CD4-positive, alpha-beta T cell treated with Interleukin-2 at 100 ng/mL for 4 hours (primary cell): ENCODE measurements at regions not wholly inside any gene's neighbourhood (a gene's known extent, or its start where the extent isn't known, plus 50 kb on each side); places are given as distances from the start of the nearest gene placed in this dataset.
A peak's percentile ranks its signal among the peaks of the same experiment; 100 is the strongest.
"Not testable (repeated sequence)": the region's sequence is repeated elsewhere in the genome, so short reads cannot be mapped to it uniquely, and the experiment has no call there.

Source experiments
- DNase-seq: peaks from one replicate; pipeline ENCODE4 v3.0.0-alpha.2; 2020; ENCODE audit warnings: low spot score

DNA sequence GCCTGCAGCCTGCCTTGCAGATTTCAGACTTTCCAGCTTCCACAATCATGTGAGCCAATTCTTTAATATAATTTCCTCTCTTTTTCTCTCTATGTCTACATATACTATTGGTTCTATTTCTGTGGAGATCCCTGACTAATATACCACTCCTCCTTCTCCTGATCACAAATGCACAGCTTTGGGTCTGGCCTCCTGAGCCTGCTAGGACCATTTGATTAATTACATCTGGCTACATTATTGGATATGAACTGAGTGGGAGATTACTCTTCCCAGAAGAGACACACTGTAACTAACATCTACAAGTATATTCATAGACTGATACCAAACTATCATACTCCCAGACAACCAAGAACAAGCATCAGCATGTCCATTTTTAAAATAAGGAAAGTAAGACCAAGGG lies 188.9 kb upstream of the LMCD1 start:
- no peak for DNase-seq

GRCh38 chr3:8313560-8314267 lies 187.9 kb upstream of the LMCD1 start:
- DNase-seq, result no peak

DNA sequence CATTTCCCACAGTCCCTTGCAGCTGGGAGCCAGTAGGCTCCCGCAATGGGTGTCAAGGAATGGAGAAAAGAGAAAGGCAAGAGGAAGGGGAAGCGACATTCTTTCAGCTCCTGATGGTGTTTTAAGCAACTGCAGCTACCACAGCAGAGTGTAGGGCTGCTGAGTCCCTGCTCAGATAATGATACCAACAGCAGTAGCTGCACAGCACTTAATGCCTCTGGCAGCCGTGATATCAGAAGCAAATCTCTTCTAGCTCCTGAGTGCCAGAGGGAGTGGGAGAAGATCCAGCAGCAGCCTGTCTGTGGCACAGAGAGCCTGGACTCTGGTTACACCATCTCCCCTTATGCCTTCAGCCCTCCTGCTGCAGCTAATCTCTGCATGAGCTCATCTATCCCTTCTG lies 186.1 kb upstream of the LMCD1 start:
- not testable (repeated sequence) for DNase-seq

DNA sequence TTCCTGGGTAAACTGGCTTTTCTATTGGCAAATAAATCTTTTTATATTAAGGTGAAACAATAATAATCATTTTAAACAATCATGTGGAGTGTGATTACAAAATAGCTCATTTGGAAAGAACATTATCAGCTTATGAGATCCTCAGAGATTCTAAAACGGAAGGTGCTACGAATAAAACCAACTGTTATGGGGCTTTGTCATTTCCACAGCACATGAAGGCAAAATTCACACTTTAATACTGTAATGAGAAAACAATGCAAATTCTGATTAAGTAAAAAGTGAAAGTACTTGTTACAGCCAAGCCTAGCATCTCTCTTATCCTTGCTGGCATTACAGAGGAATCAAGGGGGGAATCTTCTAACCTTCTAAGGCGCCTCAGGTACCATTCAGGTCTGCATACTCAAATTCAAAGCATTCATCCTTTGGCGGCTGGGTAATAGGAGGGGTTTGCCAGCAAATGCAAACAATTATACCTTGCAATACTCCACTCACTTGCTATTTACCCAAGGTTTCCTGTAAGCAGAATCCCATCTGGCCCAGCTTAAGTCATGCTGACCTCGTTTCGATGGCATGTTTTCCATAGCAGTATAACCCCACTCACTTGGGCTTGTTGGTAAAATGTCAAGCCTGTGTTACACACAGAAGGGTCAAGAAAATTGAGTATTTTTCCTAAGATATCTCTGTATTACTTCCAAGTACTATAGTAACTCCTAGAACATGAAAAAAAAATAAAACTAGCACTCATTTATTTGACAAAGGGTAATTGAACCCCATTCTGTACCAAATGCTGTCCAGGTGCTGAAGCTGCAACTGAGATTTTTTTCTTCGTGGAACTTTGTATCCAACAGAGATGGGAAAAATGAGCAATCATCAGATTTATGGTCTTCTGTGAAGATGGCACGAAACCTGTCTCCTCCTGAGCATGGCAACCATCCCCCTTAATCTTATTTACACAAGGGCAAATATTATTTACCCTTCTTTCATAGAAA lies 183.7 kb upstream of the LMCD1 start:
- DNase-seq, result no peak

DNA sequence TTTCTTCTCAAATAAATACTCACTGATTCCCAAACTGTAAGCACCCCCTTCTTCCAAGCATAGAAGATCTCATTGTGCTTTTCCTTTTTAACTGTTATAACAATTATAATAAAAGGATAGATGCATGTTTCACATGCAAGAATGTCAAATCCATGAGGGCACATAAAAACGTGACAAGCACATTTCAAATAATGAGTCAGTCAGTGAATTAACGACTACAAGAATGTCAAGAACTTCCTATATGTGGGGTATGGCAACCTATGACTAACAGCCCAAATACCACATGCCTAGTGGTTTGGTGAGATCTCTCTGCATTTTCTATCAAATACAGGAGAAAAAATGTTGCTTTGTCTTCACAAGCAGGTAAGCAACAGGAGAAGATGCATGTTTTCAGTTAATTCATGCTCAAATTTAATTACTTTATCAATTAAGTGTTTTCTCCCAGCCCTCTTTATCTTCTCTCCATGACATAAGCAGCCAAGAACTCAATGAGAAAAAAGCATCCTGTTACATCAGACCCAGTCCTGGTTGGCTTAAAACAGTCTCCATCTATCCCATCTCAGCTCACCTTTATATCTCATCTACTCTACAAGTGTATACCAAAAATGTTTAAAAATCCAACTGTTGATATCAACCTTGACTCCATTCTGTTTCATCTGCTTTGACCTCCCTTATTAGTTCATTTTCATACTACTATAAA lies 181.5 kb upstream of the LMCD1 start:
- DNase-seq, result no peak

GRCh38 chr3:8320711-8321458 lies 180.7 kb upstream of the LMCD1 start:
- no peak for DNase-seq

DNA sequence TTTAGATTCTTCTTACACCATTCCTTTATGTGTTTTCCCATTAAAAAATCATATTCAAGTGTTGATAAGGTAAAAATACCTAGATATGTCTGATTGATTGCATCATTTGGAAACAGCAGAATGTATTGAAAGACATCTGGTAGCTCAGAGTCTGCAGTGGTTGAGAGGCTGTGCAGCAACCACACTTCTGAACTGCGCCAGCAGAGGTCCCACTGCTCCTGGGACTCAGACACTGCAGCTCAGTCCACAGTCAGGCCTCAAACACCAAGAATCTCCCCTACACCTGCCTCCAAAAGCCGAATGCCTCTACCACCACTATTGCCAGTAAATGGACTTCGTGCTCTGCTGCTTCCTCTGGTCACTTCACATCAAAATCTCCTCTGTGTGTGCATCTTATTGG lies 176.9 kb upstream of the LMCD1 start:
- peak; percentile 67 for DNase-seq

- no peak for DNase-seq
Observed at GRCh38 chr3:8325306-8325705, 176.3 kb upstream of the LMCD1 start.

GRCh38 chr3:8325833-8326232 lies 175.8 kb upstream of the LMCD1 start:
- not testable (repeated sequence) for DNase-seq

DNA sequence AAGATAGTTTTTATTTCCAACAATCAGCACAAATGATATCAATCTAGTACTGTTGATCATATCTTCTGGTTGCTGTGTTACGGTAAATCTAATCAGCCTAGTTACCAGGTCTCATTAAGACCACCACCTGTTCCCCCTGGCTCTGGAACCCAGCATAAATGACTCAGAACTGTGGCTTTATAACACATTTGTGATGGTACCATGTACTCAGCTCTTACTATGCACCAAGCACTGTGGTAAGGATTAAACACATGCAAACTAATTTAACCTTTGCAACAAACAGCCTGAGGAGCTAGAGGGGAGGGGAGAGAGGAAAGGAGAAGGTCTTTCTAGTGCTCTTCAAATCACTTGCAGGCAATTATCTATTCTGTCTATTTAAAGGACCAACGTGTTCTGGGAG lies 173.9 kb upstream of the LMCD1 start:
- DNase-seq, result no peak

DNA sequence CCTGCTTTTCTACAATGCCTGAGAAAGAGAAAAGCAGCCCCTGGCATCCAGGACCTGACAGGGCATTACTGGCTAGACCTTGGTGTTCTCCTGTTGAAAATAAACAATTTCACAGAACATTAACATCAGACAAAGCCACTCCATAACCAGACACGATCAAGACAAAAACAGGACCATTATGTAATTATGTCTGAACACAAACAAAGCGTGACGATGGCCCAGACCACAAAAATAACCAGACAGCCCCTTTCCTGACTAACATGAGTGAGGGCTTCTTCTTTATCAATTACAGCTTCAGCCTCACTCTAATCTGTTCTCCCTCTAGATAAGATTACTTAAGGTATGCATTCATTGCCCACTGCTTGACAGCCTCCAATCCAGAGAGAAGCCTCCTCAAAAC lies 172.7 kb upstream of the LMCD1 start:
- no peak for DNase-seq

DNA sequence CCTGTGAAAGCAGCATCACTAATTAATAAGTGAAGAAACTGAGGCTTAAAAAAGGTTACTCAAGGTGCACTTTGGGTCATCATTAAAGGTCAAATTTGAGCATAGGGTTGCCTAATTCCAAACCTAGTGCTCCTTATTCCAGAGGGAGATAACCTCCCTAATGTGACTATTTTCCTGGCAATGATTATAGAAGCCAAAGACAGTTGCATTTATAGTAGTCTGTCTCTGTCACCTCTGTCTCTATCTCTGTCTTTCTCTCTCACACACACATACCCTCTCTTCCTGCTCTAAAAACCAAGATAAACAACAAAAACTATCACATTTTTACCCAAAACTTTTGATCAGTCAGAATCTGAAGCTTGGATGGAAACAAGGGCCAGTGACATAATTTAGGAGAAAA lies 172.0 kb upstream of the LMCD1 start:
- no peak for DNase-seq

DNA sequence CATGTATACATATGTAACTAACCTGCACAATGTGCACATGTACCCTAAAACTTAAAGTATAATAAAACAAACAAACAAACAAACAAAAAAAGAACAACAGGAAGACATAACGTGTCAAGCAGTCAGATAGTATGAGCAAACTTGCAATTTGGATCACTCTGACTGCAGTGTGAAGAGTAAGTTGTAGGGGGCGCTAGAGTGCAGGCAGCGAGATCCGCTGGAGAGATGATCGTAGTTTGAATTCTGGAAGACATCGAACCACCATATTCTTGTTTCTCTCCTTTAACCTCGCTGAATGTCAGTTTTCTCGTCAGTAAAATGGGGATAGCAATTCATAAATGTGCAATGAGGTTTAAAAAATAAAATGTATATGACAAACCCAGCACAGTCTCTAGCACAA lies 165.2 kb upstream of the LMCD1 start:
- DNase-seq, result no peak

DNA sequence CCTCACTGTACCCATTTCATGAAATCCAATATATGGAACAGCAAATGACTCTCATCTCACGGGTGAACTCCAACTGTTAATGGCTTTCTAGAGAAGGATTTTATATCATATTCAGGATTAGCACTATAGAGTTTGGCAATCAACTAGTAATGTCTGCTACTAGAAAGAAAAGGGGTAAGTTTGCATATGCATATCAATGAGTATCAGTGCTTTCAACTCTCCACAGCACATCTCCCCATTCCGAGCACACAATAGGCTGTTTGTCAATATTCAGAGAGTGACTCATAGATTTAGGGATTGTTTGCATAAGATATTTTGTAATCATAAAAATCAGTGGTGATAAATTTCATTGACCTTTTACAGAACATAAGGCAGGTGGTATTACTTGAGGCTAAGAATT lies 163.2 kb upstream of the LMCD1 start:
- DNase-seq, result no peak

GRCh38 chr3:8341821-8342247 lies 159.8 kb upstream of the LMCD1 start:
- DNase-seq, result no peak

- DNase-seq, result no peak
Observed at GRCh38 chr3:8343058-8343457, 158.6 kb upstream of the LMCD1 start.

DNA sequence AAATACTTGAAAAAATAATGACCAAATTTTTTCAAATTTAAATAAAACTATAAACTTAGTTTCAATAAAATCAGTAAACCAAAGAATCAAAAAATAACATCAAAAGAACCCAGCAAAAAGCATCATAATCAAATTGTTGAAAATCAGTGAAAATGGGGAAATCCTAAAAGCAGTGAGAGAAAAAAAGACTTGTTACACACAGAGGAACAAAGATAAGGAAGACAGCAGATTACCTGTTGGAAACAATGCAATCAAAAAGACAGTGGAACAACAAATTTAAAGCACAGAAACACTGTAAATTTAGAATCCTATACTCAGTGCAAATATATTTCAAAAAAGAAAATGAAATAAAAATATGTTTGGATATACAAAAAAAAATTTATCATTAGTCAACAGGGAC lies 156.2 kb upstream of the LMCD1 start:
- no peak for DNase-seq

DNA sequence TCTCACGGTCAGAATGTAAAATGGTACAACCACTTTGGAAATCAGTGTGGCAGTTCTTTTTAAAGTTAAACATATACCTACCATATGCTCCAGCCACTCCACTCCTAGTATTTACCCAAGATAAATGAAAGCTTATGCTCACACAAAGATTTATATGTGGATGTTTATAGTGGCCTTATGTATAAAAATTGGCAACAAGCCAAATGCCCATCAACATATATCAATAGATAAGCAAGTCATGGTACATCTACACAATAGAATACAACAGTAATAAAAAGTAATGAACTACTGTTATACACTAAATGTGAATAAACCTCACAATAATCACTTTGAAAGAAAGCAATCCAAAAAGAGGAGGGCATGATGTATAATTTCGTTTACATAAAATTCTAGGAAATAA lies 153.5 kb upstream of the LMCD1 start:
- no peak for DNase-seq

DNA sequence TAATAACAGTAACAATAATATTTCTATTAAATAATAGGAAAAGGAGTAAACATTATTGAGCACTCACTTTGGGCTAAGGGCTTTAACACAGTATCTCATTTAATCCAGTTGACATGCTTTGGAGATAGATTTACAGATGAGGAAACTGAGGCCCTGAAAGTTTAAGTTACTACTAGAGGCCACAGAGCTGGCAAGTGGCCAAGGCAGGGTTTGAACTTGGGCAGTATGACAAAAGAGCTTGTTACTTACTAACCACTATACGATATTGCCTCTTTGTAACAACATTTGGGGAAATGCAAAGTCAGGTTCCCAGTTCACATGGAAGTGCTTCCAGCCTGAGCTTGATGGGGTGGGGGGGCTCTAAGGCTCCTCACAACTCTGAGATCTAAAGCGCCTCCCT lies 149.1 kb upstream of the LMCD1 start:
- no peak for DNase-seq

- no peak for DNase-seq
Observed at GRCh38 chr3:8353364-8353763, 148.3 kb upstream of the LMCD1 start.

GRCh38 chr3:8355346-8355745 lies 146.3 kb upstream of the LMCD1 start:
- no peak for DNase-seq

DNA sequence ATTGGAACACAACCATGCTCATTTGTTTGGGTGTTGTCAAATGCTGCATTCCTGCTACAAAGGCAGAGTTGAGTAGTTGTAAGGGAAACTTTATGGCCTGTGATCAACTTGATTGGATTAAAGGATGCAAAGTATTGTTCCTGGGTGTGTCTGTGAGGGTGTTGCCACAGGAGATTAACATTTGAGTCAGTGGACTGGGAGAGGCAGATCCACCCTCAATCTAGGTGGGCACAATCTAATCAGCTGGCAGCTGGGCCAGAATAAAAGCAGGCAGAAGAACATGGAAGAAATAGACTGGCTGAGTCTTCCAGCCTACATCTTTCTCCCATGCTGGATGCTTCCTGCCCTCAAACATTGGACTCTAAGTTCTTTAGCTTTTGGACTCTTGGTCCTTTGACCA lies 145.6 kb upstream of the LMCD1 start:
- DNase-seq, result not testable (repeated sequence)
